Parathyroid adenoma (tissue), 2 donors: ENCODE measurements at regions not wholly inside any gene's neighbourhood (a gene's known extent, or its start where the extent isn't known, plus 50 kb on each side); places are given as distances from the start of the nearest gene placed in this dataset.
"Not testable (repeated sequence)": the region's sequence is repeated elsewhere in the genome, so short reads cannot be mapped to it uniquely, and the experiment has no call there.

ENCODE experiments used
- H2AFZ ChIP-seq: fragments of 300-600 bp; sonication (generic); one replicate; pipeline ENCODE4 v1.7.0; 2017; ENCODE audit warnings: antibody characterized with exemption, mild to moderate bottlenecking
- H3K27ac ChIP-seq: fragments of 300-600 bp; sonication (generic); one replicate; pipeline ENCODE4 v1.7.0; 2017
- H3K27me3 ChIP-seq: fragments of 300-600 bp; sonication (generic); one replicate; pipeline ENCODE4 v1.7.0; 2017; ENCODE audit warnings: low read length; ENCODE audit not compliant: control insufficient read depth, insufficient read depth
- H3K36me3 ChIP-seq: fragments of 300-600 bp; sonication (generic); one replicate; pipeline ENCODE4 v1.7.0; 2017; ENCODE audit warnings: low read length; ENCODE audit not compliant: control insufficient read depth, insufficient read depth
- H3K4me1 ChIP-seq: fragments of 300-600 bp; sonication (generic); one replicate; pipeline ENCODE4 v1.7.0; 2017; ENCODE audit warnings: control low read depth
- H3K4me2 ChIP-seq: fragments of 300-600 bp; sonication (generic); one replicate; pipeline ENCODE4 v1.7.0; 2017; ENCODE audit warnings: low read length
- H3K4me3 ChIP-seq: fragments of 300-600 bp; sonication (generic); one replicate; pipeline ENCODE4 v1.7.0; 2017; ENCODE audit warnings: low read depth, low read length
- H3K79me2 ChIP-seq: fragments of 300-600 bp; sonication (generic); one replicate; pipeline ENCODE4 v1.7.0; 2017; ENCODE audit warnings: control low read depth
- H3K9ac ChIP-seq: fragments of 300-600 bp; sonication (generic); one replicate; pipeline ENCODE4 v1.7.0; 2017; ENCODE audit warnings: mild to moderate bottlenecking
- H3K9me3 ChIP-seq: fragments of 300-600 bp; sonication (generic); one replicate; pipeline ENCODE4 v1.7.0; 2017; ENCODE audit warnings: low read length; ENCODE audit not compliant: control insufficient read depth
- CTCF ChIP-seq: fragments of 300-600 bp; sonication (generic); IDR thresholded peaks from one replicate; pipeline ENCODE4 v1.7.0; 2017; ENCODE audit warnings: antibody characterized with exemption, mild to moderate bottlenecking
- donor health status: primary hyperparathyroidism.

GRCh38 chr7:120060281-120060680, 212.7 kb upstream of the KCND2 start:
- no peaks in the 10 kb centered on the region for H3K4me1 ChIP-seq
- no peaks in the 10 kb centered on the region for H3K9me3 ChIP-seq
- no peak overlapping the region for H3K4me3 ChIP-seq
- no peak overlapping the region for H2AFZ ChIP-seq
- no peak overlapping the region for H3K27ac ChIP-seq
- H3K4me2 ChIP-seq, result no peak overlapping the region
- no peaks in the 10 kb centered on the region for H3K79me2 ChIP-seq
- TF ChIP-seq CTCF, result no peak
- H3K9ac ChIP-seq, result no peak overlapping the region
- no peaks in the 10 kb centered on the region for H3K27me3 ChIP-seq
- no peaks in the 10 kb centered on the region for H3K36me3 ChIP-seq

GRCh38 chr7:120060875-120061274, 212.1 kb upstream of the KCND2 start:
- Histone ChIP-seq H3K36me3 (no peaks in the 10 kb centered on the region), H3K4me3 (no peak overlapping the region), H3K27me3 (no peaks in the 10 kb centered on the region), H3K79me2 (no peaks in the 10 kb centered on the region), H3K4me2 (no peak overlapping the region), H3K27ac (no peak overlapping the region), H2AFZ (no peak overlapping the region), H3K9ac (no peak overlapping the region), H3K9me3 (no peaks in the 10 kb centered on the region), H3K4me1 (no peaks in the 10 kb centered on the region)
- TF ChIP-seq CTCF, result no peak

- Histone ChIP-seq H3K4me3 (no peak overlapping the region), H2AFZ (no peak overlapping the region), H3K4me1 (no peaks in the 10 kb centered on the region), H3K9ac (no peak overlapping the region), H3K27ac (no peak overlapping the region), H3K9me3 (no peaks in the 10 kb centered on the region), H3K79me2 (no peaks in the 10 kb centered on the region), H3K4me2 (no peak overlapping the region), H3K36me3 (no peaks in the 10 kb centered on the region), H3K27me3 (no peaks in the 10 kb centered on the region)
- TF ChIP-seq CTCF, result no peak
Measured at GRCh38 chr7:120064565-120064964, 208.4 kb upstream of the KCND2 start.

- H3K79me2 ChIP-seq, H3K27ac ChIP-seq, H3K36me3 ChIP-seq, H3K27me3 ChIP-seq, H3K9me3 ChIP-seq, H3K4me1 ChIP-seq, H3K4me2 ChIP-seq, H2AFZ ChIP-seq, H3K9ac ChIP-seq, H3K4me3 ChIP-seq: not testable (repeated sequence)
Measured at GRCh38 chr7:120066898-120067297, 206.1 kb upstream of the KCND2 start.

GRCh38 chr7:120070201-120070600, 202.8 kb upstream of the KCND2 start:
- H3K4me1 ChIP-seq, result no peaks in the 10 kb centered on the region
- no peak overlapping the region for H3K27ac ChIP-seq
- H3K4me3 ChIP-seq, result no peak overlapping the region
- no peak for TF ChIP-seq CTCF
- H2AFZ ChIP-seq, result no peak overlapping the region
- H3K79me2 ChIP-seq, result no peaks in the 10 kb centered on the region
- H3K36me3 ChIP-seq, result no peaks in the 10 kb centered on the region
- no peak overlapping the region for H3K4me2 ChIP-seq
- no peaks in the 10 kb centered on the region for H3K9me3 ChIP-seq
- no peak overlapping the region for H3K9ac ChIP-seq
- no peaks in the 10 kb centered on the region for H3K27me3 ChIP-seq
